GM23338 (cell line): ENCODE measurements at regions not wholly inside any gene's neighbourhood (a gene's known extent, or its start where the extent isn't known, plus 50 kb on each side); places are given as distances from the start of the nearest gene placed in this dataset.

Source experiments
- ATAC-seq: fragments of 200-7000 bp; cut with Tn5 transposase; 3 replicates; pipeline ENCODE4 v1.9.1; 2020
- DNase-seq: peaks from one replicate; pipeline ENCODE4 v3.0.0-alpha.2; 2015; ENCODE audit warnings: low spot score
- H2AFZ ChIP-seq: fragments of 200-600 bp; sonication (generic); 2 replicates; pipeline ENCODE4 v1.8.0; 2016; ENCODE audit warnings: antibody characterized with exemption, mild to moderate bottlenecking, moderate library complexity
- H3F3A ChIP-seq: fragments of 200-600 bp; sonication (generic); replicated peaks from 2 replicates; pipeline ENCODE4 v1.8.0; 2017; ENCODE audit warnings: antibody characterized with exemption, mixed run types, low read depth
- H3K27ac ChIP-seq: fragments of 200-600 bp; sonication (generic); 2 replicates; pipeline ENCODE4 v1.6.1; 2016; ENCODE audit warnings: low read depth
- H3K27me3 ChIP-seq: fragments of 200-600 bp; sonication (generic); 2 replicates; pipeline ENCODE4 v1.8.0; 2016; ENCODE audit warnings: mild to moderate bottlenecking, mixed run types, moderate library complexity; ENCODE audit not compliant: insufficient read depth
- H3K36me3 ChIP-seq: fragments of 200-600 bp; sonication (generic); 2 replicates; pipeline ENCODE4 v1.8.0; 2016; ENCODE audit warnings: mild to moderate bottlenecking; ENCODE audit not compliant: insufficient read depth
- H3K4me1 ChIP-seq: fragments of 200-600 bp; sonication (generic); 2 replicates; pipeline ENCODE4 v1.8.0; 2016; ENCODE audit warnings: mild to moderate bottlenecking, moderate library complexity; ENCODE audit not compliant: insufficient read depth
- H3K4me2 ChIP-seq: fragments of 200-600 bp; sonication (generic); 2 replicates; pipeline ENCODE4 v1.7.1; 2017; ENCODE audit warnings: mixed run types
- H3K4me3 ChIP-seq: fragments of 200-600 bp; sonication (generic); 2 replicates; pipeline ENCODE4 v1.6.1; 2016; ENCODE audit warnings: mixed run types
- H3K79me2 ChIP-seq: fragments of 200-600 bp; sonication (generic); replicated peaks from 2 replicates; pipeline ENCODE4 v1.8.0; 2017; ENCODE audit warnings: mild to moderate bottlenecking; ENCODE audit not compliant: insufficient read depth
- H3K9me2 ChIP-seq: fragments of 200-600 bp; sonication (generic); 2 replicates; pipeline ENCODE4 v1.8.0; 2017; ENCODE audit not compliant: insufficient read depth
- H4K20me1 ChIP-seq: fragments of 200-600 bp; sonication (generic); replicated peaks from 2 replicates; pipeline ENCODE4 v1.8.0; 2017; ENCODE audit warnings: mild to moderate bottlenecking; ENCODE audit not compliant: insufficient read depth
- H3K27ac Mint-ChIP-seq: 2 replicates; pipeline ENCODE4 v1.8.0; 2020; ENCODE audit warnings: inconsistent platforms, mild to moderate bottlenecking, moderate library complexity, mixed read lengths
- H3K27me3 Mint-ChIP-seq: 3 replicates; pipeline ENCODE4 v1.8.0; 2022; ENCODE audit warnings: low read depth, mild to moderate bottlenecking, moderate library complexity, mixed read lengths, inconsistent platforms; ENCODE audit not compliant: insufficient read depth, poor library complexity
- H3K36me3 Mint-ChIP-seq: 3 replicates; pipeline ENCODE4 v1.8.0; 2021; ENCODE audit warnings: low read depth, mild to moderate bottlenecking, inconsistent platforms, moderate library complexity, mixed read lengths
- H3K4me1 Mint-ChIP-seq: 3 replicates; pipeline ENCODE4 v1.8.0; 2020; ENCODE audit warnings: mild to moderate bottlenecking, inconsistent platforms, mixed read lengths
- H3K4me3 Mint-ChIP-seq: 3 replicates; pipeline ENCODE4 v1.8.0; 2021; ENCODE audit warnings: moderate library complexity, mild to moderate bottlenecking, inconsistent platforms, mixed read lengths
- H3K9me3 Mint-ChIP-seq: 3 replicates; pipeline ENCODE4 v1.8.0; 2020; ENCODE audit warnings: moderate library complexity, mild to moderate bottlenecking, inconsistent platforms, mixed read lengths
- ETS1 ChIP-seq: IDR thresholded peaks from 2 replicates; pipeline ENCODE4 v1.6.1; 2016; ENCODE audit warnings: antibody characterized with exemption
- REST ChIP-seq: IDR thresholded peaks from one replicate; pipeline ENCODE4 v1.6.1; 2018; ENCODE audit warnings: antibody characterized with exemption; ENCODE audit not compliant: unreplicated experiment
- ZNF462 ChIP-seq: fragments of 250-450 bp; sonication (Bioruptor Pico); IDR thresholded peaks from 2 replicates; pipeline ENCODE4 v1.5.0; 2020; ENCODE audit warnings: mild to moderate bottlenecking, moderate library complexity

- TF ChIP-seq ZNF462: no peak
Observed at GRCh38 chr4:56743550-56743949, 62.5 kb upstream of the HOPX start (continued).

DNA sequence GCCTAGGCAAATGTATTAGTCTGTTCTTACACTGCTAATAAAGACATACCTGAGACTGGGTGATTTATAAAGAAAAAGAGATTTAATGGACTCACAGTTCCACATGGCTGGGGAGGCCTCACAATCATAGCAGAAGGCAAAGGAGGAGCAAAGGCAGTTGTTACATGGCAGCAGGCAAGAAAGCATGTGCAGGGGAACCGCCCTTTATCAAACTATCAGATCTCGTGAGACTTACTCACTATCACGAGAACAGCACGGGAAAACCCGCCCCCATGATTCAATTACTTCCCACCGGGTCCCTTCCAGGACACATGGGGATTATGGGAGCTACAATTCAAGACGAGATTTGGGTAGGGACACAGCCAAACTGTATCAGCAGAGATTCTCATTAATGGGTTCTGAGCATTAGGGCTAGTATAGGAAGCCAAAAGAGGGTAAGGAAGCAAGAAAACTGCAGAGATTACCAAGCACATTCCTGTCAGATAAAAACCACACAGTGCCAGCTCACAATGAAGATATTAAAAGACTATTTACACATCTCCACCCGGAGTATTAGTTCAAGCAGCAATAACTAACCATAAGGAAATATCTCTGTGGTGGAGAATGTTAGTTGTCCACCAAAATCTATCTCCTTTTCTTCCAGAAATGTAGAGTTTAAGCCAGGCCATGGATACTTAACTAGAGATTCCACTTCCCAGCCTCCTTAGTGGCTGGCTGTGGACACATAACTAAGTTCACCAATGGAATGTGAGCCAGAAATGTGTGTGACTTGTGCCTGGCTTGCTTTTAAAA lies 61.2 kb upstream of the HOPX start:
- DNase-seq (no peak), ATAC-seq (no peak)
- no peaks in the 10 kb centered on the region for H3K79me2 ChIP-seq
- Mint-ChIP-seq H3K27me3 (peaks cover 2% of the 10 kb centered on the region), H3K4me1 (no peaks in the 10 kb centered on the region), H3K9me3 (no peaks in the 10 kb centered on the region; the same call in 1 of the 3 replicates), H3K36me3 (no peaks in the 10 kb centered on the region), H3K27ac (no peak overlapping the region), H3K4me3 (no peak overlapping the region)
- H3F3A ChIP-seq: no peaks in the 10 kb centered on the region
- no peak overlapping the region for H3K4me3 ChIP-seq
- H3K36me3 ChIP-seq: no peaks in the 10 kb centered on the region
- no peaks in the 10 kb centered on the region for H3K9me2 ChIP-seq
- H3K4me1 ChIP-seq: no peaks in the 10 kb centered on the region
- no peak overlapping the region for H3K4me2 ChIP-seq
- no peaks in the 10 kb centered on the region for H3K27me3 ChIP-seq
- no peak overlapping the region for H3K27ac ChIP-seq
- TF ChIP-seq ETS1: no peak
- TF ChIP-seq REST: no peak
- H2AFZ ChIP-seq: peak overlapping the region; percentile 63; the same call in 1 of the 2 replicates
- H4K20me1 ChIP-seq: no peaks in the 10 kb centered on the region
